ENCODE measurements at regions not wholly inside any gene's neighbourhood (a gene's known extent, or its start where the extent isn't known, plus 50 kb on each side); places are given as distances from the start of the nearest gene placed in this dataset.
"Not testable (repeated sequence)": the region's sequence is repeated elsewhere in the genome, so short reads cannot be mapped to it uniquely, and the experiment has no call there.

DNA sequence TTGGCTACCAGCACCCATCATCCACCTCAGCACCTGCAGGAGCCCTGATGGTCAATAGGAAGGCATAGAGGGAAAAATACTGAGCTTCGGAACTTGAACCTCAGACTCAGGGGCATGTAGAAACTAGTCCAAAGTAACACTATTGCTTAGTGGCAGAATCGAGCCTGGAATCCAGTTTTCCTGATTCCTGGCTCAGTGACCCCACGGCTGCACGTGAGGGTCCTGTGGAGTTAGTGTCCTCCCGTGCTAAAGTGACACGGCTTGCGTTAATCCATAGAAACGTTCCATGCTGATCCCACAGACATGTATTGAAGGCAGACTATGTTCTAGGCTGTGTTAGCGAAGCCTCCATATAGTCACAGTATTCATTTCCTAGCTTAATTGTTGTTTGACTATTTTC, 747.0 kb upstream of the TPTE start:
- intact Hi-C loops (cut with DNase I): no loop called here
- H3K4me1 ChIP-seq: no peaks in the 10 kb centered on the region
- no peak for DNase-seq (ENCODE audit: low spot score in 2 of 2)
- TF ChIP-seq, protein P1, sequence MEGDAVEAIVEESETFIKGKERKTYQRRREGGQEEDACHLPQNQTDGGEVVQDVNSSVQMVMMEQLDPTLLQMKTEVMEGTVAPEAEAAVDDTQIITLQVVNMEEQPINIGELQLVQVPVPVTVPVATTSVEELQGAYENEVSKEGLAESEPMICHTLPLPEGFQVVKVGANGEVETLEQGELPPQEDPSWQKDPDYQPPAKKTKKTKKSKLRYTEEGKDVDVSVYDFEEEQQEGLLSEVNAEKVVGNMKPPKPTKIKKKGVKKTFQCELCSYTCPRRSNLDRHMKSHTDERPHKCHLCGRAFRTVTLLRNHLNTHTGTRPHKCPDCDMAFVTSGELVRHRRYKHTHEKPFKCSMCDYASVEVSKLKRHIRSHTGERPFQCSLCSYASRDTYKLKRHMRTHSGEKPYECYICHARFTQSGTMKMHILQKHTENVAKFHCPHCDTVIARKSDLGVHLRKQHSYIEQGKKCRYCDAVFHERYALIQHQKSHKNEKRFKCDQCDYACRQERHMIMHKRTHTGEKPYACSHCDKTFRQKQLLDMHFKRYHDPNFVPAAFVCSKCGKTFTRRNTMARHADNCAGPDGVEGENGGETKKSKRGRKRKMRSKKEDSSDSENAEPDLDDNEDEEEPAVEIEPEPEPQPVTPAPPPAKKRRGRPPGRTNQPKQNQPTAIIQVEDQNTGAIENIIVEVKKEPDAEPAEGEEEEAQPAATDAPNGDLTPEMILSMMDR (IDR thresholded peaks at IDR 0.05): no peak
- peaks cover 0 to under 1% of the 10 kb centered on the region in 2 donors for H3K9me3 ChIP-seq
- no peaks in the 10 kb centered on the region for H3K27me3 ChIP-seq
- H3K27ac ChIP-seq: no peak overlapping the region
- no peaks in the 10 kb centered on the region for H3K36me3 ChIP-seq
- H3K4me3 ChIP-seq: no peak overlapping the region

- H3K9me3 ChIP-seq; H3K36me3 ChIP-seq; H3K4me3 ChIP-seq; DNase-seq (ENCODE audit: low spot score in 2 of 2); H3K27me3 ChIP-seq; intact Hi-C loops (cut with DNase I); H3K27ac ChIP-seq; H3K4me1 ChIP-seq: not testable (repeated sequence)
Observed at GRCh38 chr21:9774901-9775593, 746.3 kb upstream of the TPTE start.

- DNase-seq (ENCODE audit: low spot score in 2 of 2); intact Hi-C loops (cut with DNase I): not testable (repeated sequence)
Observed at GRCh38 chr21:9775877-9776276, 745.5 kb upstream of the TPTE start.

DNA sequence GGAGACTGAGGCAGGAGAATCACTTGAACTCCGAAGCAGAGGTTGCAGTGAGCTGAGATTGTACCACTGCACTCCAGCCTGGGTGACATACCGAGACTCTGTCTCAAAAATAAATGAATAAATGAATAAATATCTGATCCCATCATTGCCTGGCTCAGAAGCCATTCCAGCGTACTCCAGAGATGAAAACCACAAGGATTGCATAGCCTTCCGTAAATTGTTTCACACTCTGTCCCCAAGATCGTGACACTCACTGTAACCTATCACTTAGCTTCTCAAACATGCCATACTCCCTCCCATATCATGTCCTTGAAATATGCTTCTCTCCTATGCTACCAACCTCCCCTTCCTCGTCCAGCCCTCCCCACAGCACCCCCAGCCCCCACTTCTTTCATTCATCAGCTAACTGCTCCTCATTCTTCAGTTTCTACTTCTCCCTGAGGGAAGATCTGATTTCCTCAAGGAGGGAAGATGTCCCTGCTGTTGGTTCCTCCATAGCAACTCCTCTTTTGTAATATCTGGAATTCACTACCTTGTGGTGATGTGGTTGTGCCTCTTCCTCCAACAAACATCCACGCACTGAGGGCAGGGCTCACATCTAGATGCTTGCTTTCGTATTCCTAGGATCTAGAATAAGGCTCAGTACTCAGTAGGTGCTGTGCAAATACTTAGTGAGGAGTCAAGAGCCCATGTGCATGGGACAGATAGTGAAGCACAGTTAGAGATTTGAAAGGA, 744.9 kb upstream of the TPTE start:
- H3K4me3 ChIP-seq; H3K36me3 ChIP-seq; H3K4me1 ChIP-seq; H3K9me3 ChIP-seq; intact Hi-C loops (cut with DNase I); DNase-seq (ENCODE audit: low spot score in 2 of 2); H3K27ac ChIP-seq; H3K27me3 ChIP-seq: not testable (repeated sequence)

More at GRCh38 chr21:9775877-9776276, 745.5 kb upstream of the TPTE start:
- not testable (repeated sequence) for H3K36me3 ChIP-seq, H3K27ac ChIP-seq, H3K9me3 ChIP-seq, H3K4me3 ChIP-seq, H3K4me1 ChIP-seq, H3K27me3 ChIP-seq

DNA sequence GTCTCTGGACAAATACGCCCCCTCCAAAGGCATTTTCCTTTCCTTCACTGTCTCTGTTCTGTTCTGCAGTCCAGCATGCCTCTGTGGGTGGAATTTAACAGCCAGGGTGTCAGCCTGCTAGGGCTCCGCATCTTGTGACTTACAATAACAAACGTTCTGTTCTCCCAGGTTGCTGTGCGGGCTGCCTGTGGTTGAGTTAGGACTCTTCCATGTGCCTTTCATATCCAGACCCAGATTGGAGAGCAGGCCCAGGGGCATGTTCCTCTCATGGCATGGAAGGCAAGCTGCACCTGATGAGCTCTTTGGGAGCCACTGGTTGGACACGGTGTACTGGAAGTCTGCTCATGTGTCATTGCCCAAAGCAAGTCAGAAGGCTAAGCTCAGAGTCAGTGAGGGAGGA, 742.8 kb upstream of the TPTE start:
- H3K36me3 ChIP-seq; H3K4me1 ChIP-seq; H3K27me3 ChIP-seq; intact Hi-C loops (cut with DNase I); H3K4me3 ChIP-seq; DNase-seq (ENCODE audit: low spot score in 2 of 2); H3K27ac ChIP-seq; H3K9me3 ChIP-seq: not testable (repeated sequence)

GRCh38 chr21:9780441-9780937, 740.9 kb upstream of the TPTE start:
- Histone ChIP-seq H3K36me3 (no peaks in the 10 kb centered on the region), H3K4me3 (no peak overlapping the region), H3K4me1 (no peaks in the 10 kb centered on the region), H3K27ac (no peak overlapping the region), H3K9me3 (no peaks in the 10 kb centered on the region), H3K27me3 (no peaks in the 10 kb centered on the region)
- TF ChIP-seq, protein P1 (IDR thresholded peaks at IDR 0.05): no peak
- DNase-seq (ENCODE audit: low spot score in 2 of 2): no peak
- intact Hi-C loops (cut with DNase I): no loop called here

- H3K36me3 ChIP-seq; H3K9me3 ChIP-seq; H3K4me1 ChIP-seq; DNase-seq (ENCODE audit: low spot score in 2 of 2); intact Hi-C loops (cut with DNase I); H3K27ac ChIP-seq; H3K4me3 ChIP-seq; H3K27me3 ChIP-seq: not testable (repeated sequence)
Observed at GRCh38 chr21:9783587-9783986, 737.8 kb upstream of the TPTE start.

- H3K4me3 ChIP-seq; H3K27ac ChIP-seq; H3K4me1 ChIP-seq; intact Hi-C loops (cut with DNase I); H3K36me3 ChIP-seq; DNase-seq (ENCODE audit: low spot score in 2 of 2); H3K27me3 ChIP-seq; H3K9me3 ChIP-seq: not testable (repeated sequence)
Observed at GRCh38 chr21:9784201-9784600, 737.2 kb upstream of the TPTE start.

- not testable (repeated sequence) for H3K4me3 ChIP-seq; H3K27me3 ChIP-seq; DNase-seq (ENCODE audit: low spot score in 2 of 2)
Observed at GRCh38 chr21:9786092-9786491, 735.3 kb upstream of the TPTE start.

DNA sequence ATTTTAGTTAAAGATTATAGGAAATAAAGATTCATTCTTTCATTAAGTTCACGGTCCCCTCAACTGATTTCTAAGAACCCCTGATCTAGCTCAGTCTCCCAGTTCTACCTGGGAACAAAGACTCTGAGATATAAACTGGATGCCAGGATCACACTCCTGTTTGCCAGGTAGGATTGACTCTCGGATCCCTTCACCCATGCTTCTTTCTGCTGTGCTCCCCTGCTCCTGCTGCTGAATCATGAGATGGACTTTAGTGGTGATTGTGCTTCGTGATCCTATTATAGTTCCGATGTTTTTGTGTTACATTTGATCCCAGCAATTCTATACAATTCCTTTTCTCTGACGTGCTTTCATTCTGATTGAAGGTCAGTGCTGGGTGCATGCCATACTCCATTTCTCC, 733.1 kb upstream of the TPTE start:
- intact Hi-C loops (cut with DNase I); H3K36me3 ChIP-seq; H3K4me1 ChIP-seq; H3K4me3 ChIP-seq; DNase-seq (ENCODE audit: low spot score in 2 of 2); H3K27ac ChIP-seq; H3K27me3 ChIP-seq; H3K9me3 ChIP-seq: not testable (repeated sequence)

More at GRCh38 chr21:9786092-9786491, 735.3 kb upstream of the TPTE start:
- H3K36me3 ChIP-seq; H3K27ac ChIP-seq; H3K4me1 ChIP-seq; H3K9me3 ChIP-seq; intact Hi-C loops (cut with DNase I): not testable (repeated sequence)

GRCh38 chr21:9790354-9790753, 731.0 kb upstream of the TPTE start:
- intact Hi-C loops (cut with DNase I); H3K9me3 ChIP-seq; H3K4me1 ChIP-seq; H3K36me3 ChIP-seq; DNase-seq (ENCODE audit: low spot score in 2 of 2); H3K27ac ChIP-seq; H3K27me3 ChIP-seq; H3K4me3 ChIP-seq: not testable (repeated sequence)

GRCh38 chr21:9791453-9791852, 729.9 kb upstream of the TPTE start:
- intact Hi-C loops (cut with DNase I); H3K4me1 ChIP-seq; H3K4me3 ChIP-seq; H3K27me3 ChIP-seq; DNase-seq (ENCODE audit: low spot score in 2 of 2); H3K36me3 ChIP-seq; H3K27ac ChIP-seq; H3K9me3 ChIP-seq: not testable (repeated sequence)
